ENCODE measurements at regions not wholly inside any gene's neighbourhood (a gene's known extent, or its start where the extent isn't known, plus 50 kb on each side); places are given as distances from the start of the nearest gene placed in this dataset.
"Not testable (repeated sequence)": the region's sequence is repeated elsewhere in the genome, so short reads cannot be mapped to it uniquely, and the experiment has no call there.

GRCh38 chr14:43135877-43136411, 1371.1 kb downstream of the FSCB start:
- DNase-seq: no peak

GRCh38 chr14:43132441-43132840, 1374.6 kb downstream of the FSCB start:
- no peak for DNase-seq

- DNase-seq: not testable (repeated sequence)
These were observed 1378.7 kb downstream of the FSCB start for GRCh38 chr14:43128429-43128828.

GRCh38 chr14:43127874-43128273, 1379.2 kb downstream of the FSCB start:
- DNase-seq: not testable (repeated sequence)

- DNase-seq: no peak
These were observed 1383.5 kb downstream of the FSCB start for GRCh38 chr14:43123544-43123943.

GRCh38 chr14:43119672-43120071, 1387.4 kb downstream of the FSCB start:
- no peak for DNase-seq

- DNase-seq: no peak
These were observed 1390.7 kb downstream of the FSCB start for GRCh38 chr14:43116341-43116740.

GRCh38 chr14:43105305-43105704, 1401.8 kb downstream of the FSCB start:
- no peak for DNase-seq

- DNase-seq: no peak
These were observed 1416.7 kb downstream of the FSCB start for GRCh38 chr14:43090380-43090779.

- no peak for DNase-seq
These were observed 1419.4 kb downstream of the FSCB start for GRCh38 chr14:43087666-43088065.

GRCh38 chr14:43085819-43086218, 1421.3 kb downstream of the FSCB start:
- DNase-seq: no peak

- DNase-seq: not testable (repeated sequence)
These were observed 1439.7 kb downstream of the FSCB start for GRCh38 chr14:43067372-43067771.

GRCh38 chr14:43056106-43056505, 1449.4 kb downstream of the LRFN5 start:
- DNase-seq: no peak

- DNase-seq: no peak
These were observed 1446.2 kb downstream of the LRFN5 start for GRCh38 chr14:43052897-43053296.

GRCh38 chr14:43043850-43044249, 1437.2 kb downstream of the LRFN5 start:
- no peak for DNase-seq

GRCh38 chr14:43042408-43042807, 1435.7 kb downstream of the LRFN5 start:
- DNase-seq: no peak

- no peak for DNase-seq
These were observed 1435.3 kb downstream of the LRFN5 start for GRCh38 chr14:43041976-43042375.

- no peak for DNase-seq
These were observed 1434.5 kb downstream of the LRFN5 start for GRCh38 chr14:43041207-43041606.

- DNase-seq: no peak
These were observed 1433.2 kb downstream of the LRFN5 start for GRCh38 chr14:43039881-43040280.

GRCh38 chr14:43031598-43031997, 1424.9 kb downstream of the LRFN5 start:
- no peak for DNase-seq

- no peak for DNase-seq
These were observed 1415.6 kb downstream of the LRFN5 start for GRCh38 chr14:43022094-43022800.

- DNase-seq: no peak
These were observed 1413.2 kb downstream of the LRFN5 start for GRCh38 chr14:43019826-43020225.

- DNase-seq: no peak
These were observed 1407.7 kb downstream of the LRFN5 start for GRCh38 chr14:43014338-43014737.

- DNase-seq: no peak
These were observed 1406.1 kb downstream of the LRFN5 start for GRCh38 chr14:43012817-43013216.

- no peak for DNase-seq
These were observed 1399.1 kb downstream of the LRFN5 start for GRCh38 chr14:43005807-43006206.

Measured in right hindlimb (tissue), 1 donor.